ENCODE measurements at regions not wholly inside any gene's neighbourhood (a gene's known extent, or its start where the extent isn't known, plus 50 kb on each side); places are given as distances from the start of the nearest gene placed in this dataset.

DNA sequence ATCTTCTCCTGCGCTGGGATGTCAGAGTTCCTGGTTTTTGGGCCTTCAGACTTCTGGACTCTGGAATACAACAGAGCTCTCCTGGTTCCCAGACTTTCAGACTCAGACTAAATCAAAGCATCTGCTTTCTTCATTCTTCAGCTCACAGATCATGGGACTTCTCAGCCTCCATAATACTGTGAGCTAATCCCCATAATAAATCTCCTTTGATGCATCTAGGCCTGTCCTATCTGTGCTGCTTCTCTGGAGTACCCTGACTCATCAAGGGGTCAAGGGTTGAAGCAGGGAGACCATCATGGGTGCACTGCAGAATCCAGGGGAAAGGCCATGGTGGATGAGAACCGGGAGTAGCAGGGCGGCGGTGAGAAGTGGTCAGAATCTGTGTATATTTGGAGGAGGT is 1094.1 kb upstream of the TMEM132C start:
- TF ChIP-seq, protein P1, sequence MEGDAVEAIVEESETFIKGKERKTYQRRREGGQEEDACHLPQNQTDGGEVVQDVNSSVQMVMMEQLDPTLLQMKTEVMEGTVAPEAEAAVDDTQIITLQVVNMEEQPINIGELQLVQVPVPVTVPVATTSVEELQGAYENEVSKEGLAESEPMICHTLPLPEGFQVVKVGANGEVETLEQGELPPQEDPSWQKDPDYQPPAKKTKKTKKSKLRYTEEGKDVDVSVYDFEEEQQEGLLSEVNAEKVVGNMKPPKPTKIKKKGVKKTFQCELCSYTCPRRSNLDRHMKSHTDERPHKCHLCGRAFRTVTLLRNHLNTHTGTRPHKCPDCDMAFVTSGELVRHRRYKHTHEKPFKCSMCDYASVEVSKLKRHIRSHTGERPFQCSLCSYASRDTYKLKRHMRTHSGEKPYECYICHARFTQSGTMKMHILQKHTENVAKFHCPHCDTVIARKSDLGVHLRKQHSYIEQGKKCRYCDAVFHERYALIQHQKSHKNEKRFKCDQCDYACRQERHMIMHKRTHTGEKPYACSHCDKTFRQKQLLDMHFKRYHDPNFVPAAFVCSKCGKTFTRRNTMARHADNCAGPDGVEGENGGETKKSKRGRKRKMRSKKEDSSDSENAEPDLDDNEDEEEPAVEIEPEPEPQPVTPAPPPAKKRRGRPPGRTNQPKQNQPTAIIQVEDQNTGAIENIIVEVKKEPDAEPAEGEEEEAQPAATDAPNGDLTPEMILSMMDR (IDR thresholded peaks at IDR 0.05; ENCODE audit: insufficient read depth, low read length) = no peak
- TF ChIP-seq, protein P2, sequence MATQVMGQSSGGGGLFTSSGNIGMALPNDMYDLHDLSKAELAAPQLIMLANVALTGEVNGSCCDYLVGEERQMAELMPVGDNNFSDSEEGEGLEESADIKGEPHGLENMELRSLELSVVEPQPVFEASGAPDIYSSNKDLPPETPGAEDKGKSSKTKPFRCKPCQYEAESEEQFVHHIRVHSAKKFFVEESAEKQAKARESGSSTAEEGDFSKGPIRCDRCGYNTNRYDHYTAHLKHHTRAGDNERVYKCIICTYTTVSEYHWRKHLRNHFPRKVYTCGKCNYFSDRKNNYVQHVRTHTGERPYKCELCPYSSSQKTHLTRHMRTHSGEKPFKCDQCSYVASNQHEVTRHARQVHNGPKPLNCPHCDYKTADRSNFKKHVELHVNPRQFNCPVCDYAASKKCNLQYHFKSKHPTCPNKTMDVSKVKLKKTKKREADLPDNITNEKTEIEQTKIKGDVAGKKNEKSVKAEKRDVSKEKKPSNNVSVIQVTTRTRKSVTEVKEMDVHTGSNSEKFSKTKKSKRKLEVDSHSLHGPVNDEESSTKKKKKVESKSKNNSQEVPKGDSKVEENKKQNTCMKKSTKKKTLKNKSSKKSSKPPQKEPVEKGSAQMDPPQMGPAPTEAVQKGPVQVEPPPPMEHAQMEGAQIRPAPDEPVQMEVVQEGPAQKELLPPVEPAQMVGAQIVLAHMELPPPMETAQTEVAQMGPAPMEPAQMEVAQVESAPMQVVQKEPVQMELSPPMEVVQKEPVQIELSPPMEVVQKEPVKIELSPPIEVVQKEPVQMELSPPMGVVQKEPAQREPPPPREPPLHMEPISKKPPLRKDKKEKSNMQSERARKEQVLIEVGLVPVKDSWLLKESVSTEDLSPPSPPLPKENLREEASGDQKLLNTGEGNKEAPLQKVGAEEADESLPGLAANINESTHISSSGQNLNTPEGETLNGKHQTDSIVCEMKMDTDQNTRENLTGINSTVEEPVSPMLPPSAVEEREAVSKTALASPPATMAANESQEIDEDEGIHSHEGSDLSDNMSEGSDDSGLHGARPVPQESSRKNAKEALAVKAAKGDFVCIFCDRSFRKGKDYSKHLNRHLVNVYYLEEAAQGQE (IDR thresholded peaks at IDR 0.05; ENCODE audit: insufficient replicate concordance, low read depth) = no peak
- no peak for TF ChIP-seq GABPA (IDR thresholded peaks at IDR 0.05; ENCODE audit: low read depth)
- no peak for TF ChIP-seq SPI1 (IDR thresholded peaks at IDR 0.05; ENCODE audit: borderline replicate concordance, low read depth)
- no peak for TF ChIP-seq POLR2AphosphoS5 (IDR thresholded peaks at IDR 0.05; ENCODE audit: low read depth)

Measured in HL-60 (cell line).